Activated T-cell treated with anti-CD3 and anti-CD28 coated beads, Interleukin-2, amount 50 U/mL, for 24 hours (primary cell): ENCODE measurements at regions not wholly inside any gene's neighbourhood (a gene's known extent, or its start where the extent isn't known, plus 50 kb on each side); places are given as distances from the start of the nearest gene placed in this dataset.
"Not testable (repeated sequence)": the region's sequence is repeated elsewhere in the genome, so short reads cannot be mapped to it uniquely, and the experiment has no call there.

Source experiments
- DNase-seq: peaks from one replicate; pipeline ENCODE4 v3.0.0-alpha.2; 2020
- H3K27ac Mint-ChIP-seq: 2 replicates; pipeline ENCODE4 v1.8.0; 2020; ENCODE audit warnings: mild to moderate bottlenecking, mixed read lengths
- H3K27me3 Mint-ChIP-seq: 2 replicates; pipeline ENCODE4 v1.8.0; 2020; ENCODE audit warnings: mixed read lengths
- H3K36me3 Mint-ChIP-seq: 2 replicates; pipeline ENCODE4 v1.8.0; 2020; ENCODE audit warnings: low read depth, mixed read lengths
- H3K4me1 Mint-ChIP-seq: 2 replicates; pipeline ENCODE4 v1.8.0; 2020; ENCODE audit warnings: low read depth, mixed read lengths
- H3K4me3 Mint-ChIP-seq: 2 replicates; pipeline ENCODE4 v1.8.0; 2020; ENCODE audit warnings: mild to moderate bottlenecking, moderate library complexity, mixed read lengths
- H3K9me3 Mint-ChIP-seq: 2 replicates; pipeline ENCODE4 v1.8.0; 2020; ENCODE audit warnings: mixed read lengths

- no peak overlapping the region for H3K4me3 Mint-ChIP-seq
- peaks cover 4% of the 10 kb centered on the region for H3K9me3 Mint-ChIP-seq
- no peak overlapping the region for H3K27ac Mint-ChIP-seq
- H3K36me3 Mint-ChIP-seq, result no peaks in the 10 kb centered on the region
- no peaks in the 10 kb centered on the region for H3K27me3 Mint-ChIP-seq
- H3K4me1 Mint-ChIP-seq, result no peaks in the 10 kb centered on the region
- DNase-seq, result no peak
Measured at GRCh38 chr13:86569974-86570373, 770.8 kb upstream of the SLITRK6 start.

GRCh38 chr13:86572115-86572514 is 772.9 kb upstream of the SLITRK6 start:
- no peaks in the 10 kb centered on the region for H3K36me3 Mint-ChIP-seq
- H3K27me3 Mint-ChIP-seq, result no peaks in the 10 kb centered on the region
- no peak overlapping the region for H3K27ac Mint-ChIP-seq
- no peak overlapping the region for H3K4me3 Mint-ChIP-seq
- no peak for DNase-seq
- peaks cover 4% of the 10 kb centered on the region for H3K9me3 Mint-ChIP-seq
- no peaks in the 10 kb centered on the region for H3K4me1 Mint-ChIP-seq

DNA sequence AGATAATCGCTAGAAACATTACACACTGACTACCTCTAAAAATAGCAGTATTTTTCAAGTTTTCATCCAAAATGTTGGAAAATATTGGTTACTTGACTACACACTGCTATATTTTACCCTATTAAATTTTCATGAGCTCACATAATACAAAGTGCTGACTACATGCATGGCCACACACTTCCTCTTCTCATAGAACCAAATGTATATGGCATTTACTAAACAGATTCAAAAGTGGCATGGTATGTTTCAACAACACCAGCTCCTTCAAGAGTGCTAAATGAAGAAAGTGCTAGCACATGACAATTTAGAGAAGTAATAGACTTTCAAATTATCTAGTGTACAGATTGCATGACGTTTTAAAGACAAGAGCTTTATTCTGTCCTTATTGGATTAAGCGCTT is 780.4 kb upstream of the SLITRK6 start:
- H3K4me3 Mint-ChIP-seq, result no peak overlapping the region
- peaks cover 13% of the 10 kb centered on the region for H3K9me3 Mint-ChIP-seq
- H3K27ac Mint-ChIP-seq, result no peak overlapping the region
- H3K27me3 Mint-ChIP-seq, result no peaks in the 10 kb centered on the region
- no peaks in the 10 kb centered on the region for H3K36me3 Mint-ChIP-seq
- DNase-seq, result no peak
- H3K4me1 Mint-ChIP-seq, result no peaks in the 10 kb centered on the region

- H3K27me3 Mint-ChIP-seq, result no peaks in the 10 kb centered on the region
- DNase-seq, result no peak
- peaks cover 18% of the 10 kb centered on the region for H3K9me3 Mint-ChIP-seq
- no peaks in the 10 kb centered on the region for H3K4me1 Mint-ChIP-seq
- H3K27ac Mint-ChIP-seq, result no peak overlapping the region
- no peak overlapping the region for H3K4me3 Mint-ChIP-seq
- H3K36me3 Mint-ChIP-seq, result no peaks in the 10 kb centered on the region
Measured at GRCh38 chr13:86581706-86582105, 782.5 kb upstream of the SLITRK6 start.

- H3K4me1 Mint-ChIP-seq, result no peaks in the 10 kb centered on the region
- no peaks in the 10 kb centered on the region for H3K36me3 Mint-ChIP-seq
- H3K27me3 Mint-ChIP-seq, result no peaks in the 10 kb centered on the region
- no peak overlapping the region for H3K4me3 Mint-ChIP-seq
- H3K9me3 Mint-ChIP-seq, result peaks cover 20% of the 10 kb centered on the region
- no peak for DNase-seq
- H3K27ac Mint-ChIP-seq, result no peak overlapping the region
Measured at GRCh38 chr13:86584301-86584700, 785.1 kb upstream of the SLITRK6 start.

DNA sequence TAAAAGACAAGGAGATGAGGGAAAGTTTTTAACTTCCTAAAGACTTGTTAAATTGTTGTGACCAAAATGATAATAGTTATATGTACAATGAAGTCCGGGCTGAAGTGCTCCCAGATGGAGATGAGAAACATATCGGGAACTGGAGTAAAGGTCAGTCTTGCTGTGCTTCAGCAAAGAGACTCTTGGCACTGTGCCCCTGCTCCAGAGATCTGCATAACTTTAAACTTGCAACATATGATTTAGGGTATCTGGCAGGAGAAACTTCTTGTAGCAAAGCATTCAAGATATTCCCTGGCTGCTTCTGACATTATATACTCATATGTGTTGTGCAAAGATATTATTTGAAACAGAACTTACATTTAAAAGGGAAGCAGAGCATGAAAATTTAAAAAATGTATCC is 786.6 kb upstream of the SLITRK6 start:
- no peak overlapping the region for H3K27ac Mint-ChIP-seq
- no peaks in the 10 kb centered on the region for H3K36me3 Mint-ChIP-seq
- no peak for DNase-seq
- no peaks in the 10 kb centered on the region for H3K27me3 Mint-ChIP-seq
- peaks cover 17% of the 10 kb centered on the region for H3K9me3 Mint-ChIP-seq
- H3K4me1 Mint-ChIP-seq, result no peaks in the 10 kb centered on the region
- H3K4me3 Mint-ChIP-seq, result no peak overlapping the region

- H3K27me3 Mint-ChIP-seq, result no peaks in the 10 kb centered on the region
- peaks cover 15% of the 10 kb centered on the region for H3K9me3 Mint-ChIP-seq
- H3K36me3 Mint-ChIP-seq, result no peaks in the 10 kb centered on the region
- DNase-seq, result no peak
- H3K4me3 Mint-ChIP-seq, result no peak overlapping the region
- no peak overlapping the region for H3K27ac Mint-ChIP-seq
- no peaks in the 10 kb centered on the region for H3K4me1 Mint-ChIP-seq
Measured at GRCh38 chr13:86591862-86592261, 792.6 kb upstream of the SLITRK6 start.

GRCh38 chr13:86601351-86601750 is 802.1 kb upstream of the SLITRK6 start:
- Mint-ChIP-seq H3K4me1 (no peaks in the 10 kb centered on the region), H3K27me3 (no peaks in the 10 kb centered on the region), H3K4me3 (no peak overlapping the region), H3K27ac (no peak overlapping the region), H3K9me3 (peaks cover 5% of the 10 kb centered on the region), H3K36me3 (no peaks in the 10 kb centered on the region)
- DNase-seq, result no peak

DNA sequence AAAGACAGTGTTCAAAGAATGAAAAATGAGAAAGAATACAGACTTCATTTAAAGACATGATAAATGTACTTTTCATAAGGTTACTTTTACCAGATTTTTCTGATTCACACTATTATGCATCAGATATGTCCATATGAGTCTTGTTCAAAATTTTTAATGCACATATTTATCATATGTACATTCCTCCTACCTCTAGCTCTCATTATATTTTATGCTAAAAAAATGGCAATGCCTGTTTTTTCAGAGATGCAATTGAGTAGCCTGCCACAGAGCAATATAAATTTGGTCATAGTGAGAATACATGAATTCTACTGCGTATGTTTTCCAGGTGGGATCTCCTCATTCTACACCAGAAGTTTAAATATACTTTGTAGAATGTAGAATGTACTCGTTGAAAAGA is 807.0 kb upstream of the SLITRK6 start:
- no peak overlapping the region for H3K4me3 Mint-ChIP-seq
- H3K27ac Mint-ChIP-seq, result no peak overlapping the region
- no peak for DNase-seq
- H3K4me1 Mint-ChIP-seq, result no peaks in the 10 kb centered on the region
- no peaks in the 10 kb centered on the region for H3K27me3 Mint-ChIP-seq
- no peaks in the 10 kb centered on the region for H3K9me3 Mint-ChIP-seq
- H3K36me3 Mint-ChIP-seq, result no peaks in the 10 kb centered on the region

DNA sequence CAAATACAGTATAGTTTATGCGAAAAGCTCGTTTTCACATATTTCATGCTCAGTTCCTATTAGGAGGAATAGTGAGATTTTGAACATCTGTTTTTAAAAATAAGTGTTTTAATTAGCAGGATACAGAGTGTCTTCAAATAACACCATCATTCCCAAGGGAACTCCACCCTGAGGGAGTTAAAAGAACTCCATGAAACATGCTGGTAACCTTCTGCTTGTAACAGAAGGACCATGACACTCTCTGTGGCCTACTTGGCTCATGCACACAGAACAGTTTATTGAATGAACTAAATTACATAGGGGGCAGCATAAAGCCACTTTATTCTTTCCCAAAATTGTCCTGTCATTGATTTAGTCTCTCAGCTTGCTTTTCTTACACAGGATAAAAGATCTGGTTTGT is 809.5 kb upstream of the SLITRK6 start:
- no peaks in the 10 kb centered on the region for H3K4me1 Mint-ChIP-seq
- no peak overlapping the region for H3K27ac Mint-ChIP-seq
- DNase-seq, result no peak
- no peak overlapping the region for H3K4me3 Mint-ChIP-seq
- no peaks in the 10 kb centered on the region for H3K36me3 Mint-ChIP-seq
- peaks cover 4% of the 10 kb centered on the region for H3K9me3 Mint-ChIP-seq
- no peaks in the 10 kb centered on the region for H3K27me3 Mint-ChIP-seq

DNA sequence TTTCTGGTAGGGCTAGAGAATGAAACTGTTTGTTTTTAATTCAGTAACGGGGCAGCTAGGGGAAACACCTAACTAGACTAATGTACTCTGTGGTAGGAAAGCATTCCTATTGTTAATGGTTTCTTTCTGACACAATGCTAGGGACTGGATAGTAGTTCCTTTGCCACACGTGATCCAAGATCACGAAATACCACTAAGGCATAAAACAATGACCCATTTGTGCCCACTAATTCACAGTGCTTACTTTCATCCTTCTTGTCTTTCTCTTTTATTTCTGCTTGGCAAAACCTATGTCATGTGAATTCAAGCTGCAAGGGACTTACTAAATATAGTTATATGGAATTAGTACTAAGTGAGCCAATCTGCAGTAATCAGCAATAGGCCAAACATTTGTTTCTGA is 834.1 kb upstream of the SLITRK6 start:
- Mint-ChIP-seq H3K27ac (no peak overlapping the region), H3K36me3 (no peaks in the 10 kb centered on the region), H3K4me3 (no peak overlapping the region), H3K4me1 (no peaks in the 10 kb centered on the region), H3K9me3 (peaks cover 2% of the 10 kb centered on the region), H3K27me3 (no peaks in the 10 kb centered on the region)
- DNase-seq, result no peak

DNA sequence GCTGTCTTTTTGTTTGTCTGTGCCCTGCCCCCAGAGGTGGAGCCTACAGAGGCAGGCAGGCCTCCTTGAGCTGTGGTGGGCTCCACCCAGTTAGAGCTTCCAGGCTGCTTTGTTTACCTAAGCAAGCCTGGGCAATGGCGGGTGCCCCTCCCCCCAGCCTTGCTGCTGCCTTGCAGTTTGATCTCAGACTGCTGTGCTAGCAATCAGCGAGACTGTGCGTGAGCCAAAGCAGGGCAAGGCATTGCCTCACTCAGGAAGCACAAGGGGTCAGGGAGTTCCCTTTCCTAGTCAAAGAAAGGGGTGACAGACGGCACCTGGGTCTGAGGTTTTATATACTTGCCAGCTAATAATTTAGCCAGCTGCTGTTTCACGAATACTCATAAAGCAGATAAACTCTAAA is 852.0 kb upstream of the SLITRK6 start:
- DNase-seq, H3K4me1 Mint-ChIP-seq, H3K9me3 Mint-ChIP-seq, H3K27me3 Mint-ChIP-seq, H3K36me3 Mint-ChIP-seq, H3K27ac Mint-ChIP-seq, H3K4me3 Mint-ChIP-seq: not testable (repeated sequence)

DNA sequence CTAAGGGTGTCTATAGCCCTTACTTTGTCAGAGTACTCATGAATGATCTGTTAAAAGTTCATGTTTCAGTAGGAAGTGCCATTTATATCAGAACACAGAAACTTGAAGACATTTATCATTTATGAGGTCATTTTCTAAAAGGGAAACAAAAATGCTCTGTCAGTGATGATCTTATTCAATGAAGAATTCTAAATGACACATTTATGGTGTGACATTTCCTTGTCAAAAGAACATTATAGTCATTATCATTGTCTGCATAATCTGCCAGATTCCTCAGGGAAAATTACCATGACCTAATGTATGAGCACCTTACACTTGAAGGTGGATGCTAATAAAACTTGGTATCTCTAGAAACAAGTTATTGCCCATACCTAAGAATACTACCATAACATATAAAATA is 853.8 kb upstream of the SLITRK6 start:
- Mint-ChIP-seq H3K4me3 (no peak overlapping the region), H3K4me1 (no peaks in the 10 kb centered on the region)

GRCh38 chr13:86655561-86655960 is 856.3 kb upstream of the SLITRK6 start:
- peaks cover 9% of the 10 kb centered on the region for H3K9me3 Mint-ChIP-seq
- H3K27me3 Mint-ChIP-seq, result no peaks in the 10 kb centered on the region
- no peak for DNase-seq
- H3K4me1 Mint-ChIP-seq, result no peaks in the 10 kb centered on the region
- H3K27ac Mint-ChIP-seq, result no peak overlapping the region
- no peaks in the 10 kb centered on the region for H3K36me3 Mint-ChIP-seq
- H3K4me3 Mint-ChIP-seq, result no peak overlapping the region

More for the DNA sequence above, 853.8 kb upstream of the SLITRK6 start:
- Mint-ChIP-seq H3K9me3 (peaks cover 6% of the 10 kb centered on the region), H3K27me3 (no peaks in the 10 kb centered on the region), H3K27ac (no peak overlapping the region), H3K36me3 (no peaks in the 10 kb centered on the region)
- no peak for DNase-seq

- DNase-seq, result no peak
- peaks cover 19% of the 10 kb centered on the region for H3K9me3 Mint-ChIP-seq
- no peak overlapping the region for H3K4me3 Mint-ChIP-seq
- H3K36me3 Mint-ChIP-seq, result no peaks in the 10 kb centered on the region
- no peak overlapping the region for H3K27ac Mint-ChIP-seq
- H3K4me1 Mint-ChIP-seq, result no peaks in the 10 kb centered on the region
- no peaks in the 10 kb centered on the region for H3K27me3 Mint-ChIP-seq
Measured at GRCh38 chr13:86660090-86660489, 860.9 kb upstream of the SLITRK6 start.

DNA sequence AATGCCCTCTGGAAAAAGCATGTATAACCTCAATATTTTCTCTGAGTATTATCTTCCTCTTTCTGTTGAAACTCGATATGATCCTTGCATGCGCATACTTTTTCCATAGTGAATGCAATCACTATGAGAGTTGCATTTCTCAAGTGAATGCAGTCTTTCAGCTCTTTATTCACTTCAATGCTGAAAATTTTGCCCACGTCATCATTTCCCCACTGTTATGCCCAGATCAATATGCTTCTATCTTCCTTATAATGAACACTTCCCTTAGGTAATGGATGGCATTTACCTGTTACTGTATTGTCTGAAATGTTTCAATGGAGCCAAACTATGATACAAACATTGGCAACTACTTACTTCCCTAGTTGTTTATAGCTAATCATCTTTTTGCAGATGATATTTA is 866.6 kb upstream of the SLITRK6 start:
- H3K27ac Mint-ChIP-seq, result no peak overlapping the region
- no peak overlapping the region for H3K4me3 Mint-ChIP-seq
- no peaks in the 10 kb centered on the region for H3K4me1 Mint-ChIP-seq
- peaks cover 21% of the 10 kb centered on the region for H3K9me3 Mint-ChIP-seq
- DNase-seq, result no peak
- H3K27me3 Mint-ChIP-seq, result no peaks in the 10 kb centered on the region
- H3K36me3 Mint-ChIP-seq, result no peaks in the 10 kb centered on the region
